ENCODE measurements at regions not wholly inside any gene's neighbourhood (a gene's known extent, or its start where the extent isn't known, plus 50 kb on each side); places are given as distances from the start of the nearest gene placed in this dataset.
"Not testable (repeated sequence)": the region's sequence is repeated elsewhere in the genome, so short reads cannot be mapped to it uniquely, and the experiment has no call there.

GRCh38 chr5:39624268-39624886 lies 199.6 kb upstream of the DAB2 start:
- POLR2A ChIA-PET, result no interaction called here
- no peak for DNase-seq (ENCODE audit: low read depth, low spot score)
- CTCF ChIA-PET, result no interaction called here
- TF ChIP-seq CTCF (IDR thresholded peaks at IDR 0.05; ENCODE audit: insufficient read depth, low read length, missing control alignments), result no peak
- H3K4me3 ChIP-seq (ENCODE audit: low read depth, low read length), result no peak overlapping the region

DNA sequence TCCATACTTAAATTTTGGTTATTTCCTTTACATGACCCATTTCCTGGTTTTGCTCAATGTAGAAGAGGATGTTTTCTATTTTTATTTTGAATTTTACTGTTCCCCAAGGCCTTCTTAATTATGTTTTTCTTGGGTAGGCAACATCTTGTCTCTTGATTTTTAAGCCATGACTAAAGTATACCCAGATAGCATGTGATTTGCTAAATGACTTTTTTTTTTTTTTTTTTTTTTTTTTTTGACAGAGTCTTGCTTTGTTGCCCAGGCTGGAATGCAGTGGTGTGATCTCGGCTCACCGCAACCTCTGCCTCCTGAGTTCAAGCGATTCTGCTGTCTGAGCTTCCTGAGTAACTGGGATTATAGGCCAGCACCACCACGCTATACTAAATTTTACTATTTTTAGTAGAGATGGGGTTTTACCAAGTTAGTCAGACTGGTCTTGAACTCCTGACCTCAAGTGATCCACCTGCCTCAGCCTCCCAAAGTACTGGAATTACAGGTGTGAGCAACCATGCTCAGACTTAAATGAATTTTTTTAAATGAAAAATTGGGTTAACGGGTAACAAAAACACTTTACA lies 198.6 kb upstream of the DAB2 start:
- DNase-seq (ENCODE audit: low read depth, low spot score), result no peak
- POLR2A ChIA-PET, result no interaction called here
- H3K4me3 ChIP-seq (ENCODE audit: low read depth, low read length), result no peak overlapping the region
- TF ChIP-seq CTCF (IDR thresholded peaks at IDR 0.05; ENCODE audit: insufficient read depth, low read length, missing control alignments), result no peak
- CTCF ChIA-PET, result no interaction called here

DNA sequence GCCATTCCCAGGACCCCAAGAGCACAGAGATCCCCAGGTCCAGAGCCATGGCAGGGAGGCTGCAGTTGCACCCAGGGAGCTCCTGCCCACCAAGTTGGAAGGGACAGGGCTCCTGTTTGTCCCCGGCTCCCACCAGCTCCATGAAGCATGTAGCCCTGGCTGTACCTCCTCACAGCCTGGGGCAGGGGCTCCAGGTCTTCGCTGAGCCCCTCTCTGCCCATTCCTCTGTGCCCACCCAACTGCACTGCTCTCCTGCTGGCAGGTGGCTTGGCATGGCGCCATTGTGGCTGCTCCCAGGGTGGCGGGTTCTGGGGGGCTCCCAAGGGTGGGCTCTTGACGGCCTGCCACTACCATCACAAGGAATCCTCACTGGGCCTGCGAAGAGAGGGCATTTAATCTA lies 197.5 kb upstream of the DAB2 start:
- CTCF ChIA-PET, result no interaction called here
- TF ChIP-seq CTCF (IDR thresholded peaks at IDR 0.05; ENCODE audit: insufficient read depth, low read length, missing control alignments), result no peak
- H3K4me3 ChIP-seq (ENCODE audit: low read depth, low read length), result no peak overlapping the region
- POLR2A ChIA-PET, result no interaction called here
- no peak for DNase-seq (ENCODE audit: low read depth, low spot score)

- CTCF ChIA-PET, result interaction anchor here (0.6 kb wide), 1 partner anchor 213 kb away, joined by 3 read pairs; no protein-coding TSS in a partner anchor
These were observed 194.5 kb upstream of the DAB2 start for GRCh38 chr5:39619168-39619818.

DNA sequence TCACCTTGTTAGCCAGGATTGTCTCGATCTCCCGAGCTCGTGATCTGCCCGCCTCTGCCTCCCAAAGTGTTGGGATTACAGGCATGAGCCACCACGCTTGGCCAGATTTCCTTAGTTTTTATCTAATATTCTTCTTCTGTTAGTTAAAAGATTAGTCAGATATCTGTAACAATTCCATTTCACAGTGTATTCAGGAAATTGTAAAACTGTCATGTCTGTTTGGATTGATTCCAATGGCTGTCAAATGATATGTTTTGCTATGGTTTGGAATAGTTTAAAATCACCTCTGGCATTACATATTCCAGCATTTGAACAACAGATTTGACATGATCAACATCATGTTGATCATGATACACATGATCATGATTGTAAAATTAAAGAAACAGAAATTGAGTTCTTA lies 193.6 kb upstream of the DAB2 start:
- ChIA-PET CTCF (no interaction called here), POLR2A (no interaction called here)
- TF ChIP-seq CTCF (IDR thresholded peaks at IDR 0.05; ENCODE audit: insufficient read depth, low read length, missing control alignments), result no peak
- no peak for DNase-seq (ENCODE audit: low read depth, low spot score)
- H3K4me3 ChIP-seq (ENCODE audit: low read depth, low read length), result no peak overlapping the region

More at GRCh38 chr5:39619168-39619818, 194.5 kb upstream of the DAB2 start:
- no peak for TF ChIP-seq CTCF (IDR thresholded peaks at IDR 0.05; ENCODE audit: insufficient read depth, low read length, missing control alignments)
- no peak overlapping the region for H3K4me3 ChIP-seq (ENCODE audit: low read depth, low read length)
- POLR2A ChIA-PET, result no interaction called here
- DNase-seq (ENCODE audit: low read depth, low spot score), result no peak

DNA sequence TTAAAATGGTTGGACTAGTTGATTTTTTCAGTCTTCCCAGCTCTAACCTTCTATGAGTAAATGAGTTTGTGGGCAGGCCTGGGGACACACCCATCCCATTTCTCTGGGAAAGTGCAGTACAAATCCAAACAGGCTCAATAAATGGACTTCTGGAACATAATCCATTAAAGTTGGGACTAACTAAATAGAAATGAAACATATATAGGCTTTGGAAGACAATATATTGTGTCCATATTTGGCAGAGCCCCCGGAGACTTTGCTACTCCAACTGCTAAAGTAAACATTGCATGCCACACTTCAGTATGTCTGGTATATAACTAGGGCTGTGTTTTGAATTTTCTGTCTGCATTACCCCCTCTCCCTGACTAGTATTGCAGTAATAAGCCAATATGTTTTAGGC lies 191.4 kb upstream of the DAB2 start:
- POLR2A ChIA-PET, result no interaction called here
- TF ChIP-seq CTCF (IDR thresholded peaks at IDR 0.05; ENCODE audit: insufficient read depth, low read length, missing control alignments), result no peak
- H3K4me3 ChIP-seq (ENCODE audit: low read depth, low read length), result no peak overlapping the region
- DNase-seq (ENCODE audit: low read depth, low spot score), result no peak
- CTCF ChIA-PET, result no interaction called here

GRCh38 chr5:39611076-39611475 lies 186.3 kb upstream of the DAB2 start:
- POLR2A ChIA-PET; CTCF ChIA-PET; DNase-seq (ENCODE audit: low read depth, low spot score); H3K4me3 ChIP-seq (ENCODE audit: low read depth, low read length): not testable (repeated sequence)
